H9 (cell line): ENCODE measurements at regions not wholly inside any gene's neighbourhood (a gene's known extent, or its start where the extent isn't known, plus 50 kb on each side); places are given as distances from the start of the nearest gene placed in this dataset.

Experiments
- DNase-seq: peaks from one replicate; pipeline ENCODE4 v3.0.0-alpha.2; 2017
- H2AFZ ChIP-seq: one replicate; pipeline ENCODE4 v1.6.1; 2013; ENCODE audit warnings: mild to moderate bottlenecking, low read length, control low read depth, moderate library complexity
- H2AK5ac ChIP-seq: 2 replicates; pipeline ENCODE4 v1.6.1; 2013; ENCODE audit warnings: low read length, control low read depth, mixed read lengths; ENCODE audit not compliant: insufficient read length
- H2BK120ac ChIP-seq: one replicate; pipeline ENCODE4 v1.6.1; 2013; ENCODE audit warnings: low read depth, mild to moderate bottlenecking, low read length, control low read depth, inconsistent platforms; ENCODE audit not compliant: poor library complexity, severe bottlenecking
- H2BK12ac ChIP-seq: 2 replicates; pipeline ENCODE4 v1.6.1; 2013; ENCODE audit warnings: low read length, control low read depth, mixed read lengths, low read depth; ENCODE audit not compliant: insufficient read length
- H2BK15ac ChIP-seq: 2 replicates; pipeline ENCODE4 v1.6.1; 2013; ENCODE audit warnings: low read depth, low read length, control low read depth
- H2BK20ac ChIP-seq: one replicate; pipeline ENCODE4 v1.6.1; 2013; ENCODE audit warnings: low read depth, mild to moderate bottlenecking, low read length, control low read depth, inconsistent platforms; ENCODE audit not compliant: poor library complexity, severe bottlenecking
- H2BK5ac ChIP-seq: 2 replicates; pipeline ENCODE4 v1.6.1; 2013; ENCODE audit warnings: low read length, control low read depth, mixed read lengths; ENCODE audit not compliant: insufficient read length
- H3K14ac ChIP-seq: 2 replicates; pipeline ENCODE4 v1.6.1; 2013; ENCODE audit warnings: low read length, control low read depth; ENCODE audit not compliant: insufficient read depth
- H3K18ac ChIP-seq: 2 replicates; pipeline ENCODE4 v1.6.1; 2013; ENCODE audit warnings: low read depth, mild to moderate bottlenecking, mixed read lengths, low read length, control low read depth; ENCODE audit not compliant: insufficient read length
- H3K23ac ChIP-seq: 2 replicates; pipeline ENCODE4 v1.6.1; 2013; ENCODE audit warnings: low read length, control low read depth, mixed read lengths, low read depth; ENCODE audit not compliant: insufficient read length
- H3K23me2 ChIP-seq: 2 replicates; pipeline ENCODE4 v1.6.1; 2013; ENCODE audit warnings: low read depth, mild to moderate bottlenecking, mixed read lengths, low read length, control low read depth; ENCODE audit not compliant: insufficient read length, poor library complexity, severe bottlenecking
- H3K27ac ChIP-seq: 2 replicates; pipeline ENCODE4 v1.5.1; 2013; ENCODE audit warnings: low read length, control low read depth, mixed read lengths, low read depth; ENCODE audit not compliant: insufficient read length
- H3K27me3 ChIP-seq: 2 replicates; pipeline ENCODE4 v1.6.1; 2013; ENCODE audit warnings: low read length, control low read depth, inconsistent platforms; ENCODE audit not compliant: insufficient read depth
- H3K4ac ChIP-seq: 2 replicates; pipeline ENCODE4 v1.6.1; 2013; ENCODE audit warnings: low read depth, mild to moderate bottlenecking, control low read depth, inconsistent platforms, low read length, moderate library complexity
- H3K4me1 ChIP-seq: 2 replicates; pipeline ENCODE4 v1.6.1; 2013; ENCODE audit warnings: low read length, control low read depth, inconsistent platforms; ENCODE audit not compliant: insufficient read depth
- H3K4me2 ChIP-seq: 2 replicates; pipeline ENCODE4 v1.6.1; 2013; ENCODE audit warnings: low read length, control low read depth, mixed read lengths; ENCODE audit not compliant: insufficient read length, insufficient read depth
- H3K56ac ChIP-seq: 2 replicates; pipeline ENCODE4 v1.6.1; 2013; ENCODE audit warnings: low read depth, mild to moderate bottlenecking, mixed read lengths, low read length, control low read depth; ENCODE audit not compliant: insufficient read length
- H3K79me1 ChIP-seq: 2 replicates; pipeline ENCODE4 v1.6.1; 2013; ENCODE audit warnings: low read depth, mild to moderate bottlenecking, moderate library complexity, low read length, control low read depth, inconsistent platforms; ENCODE audit not compliant: insufficient read depth, poor library complexity, severe bottlenecking
- H3K79me2 ChIP-seq: 2 replicates; pipeline ENCODE4 v1.6.1; 2013; ENCODE audit warnings: low read length, control low read depth, inconsistent platforms; ENCODE audit not compliant: insufficient read depth
- H3K9ac ChIP-seq: 2 replicates; pipeline ENCODE4 v1.6.1; 2013; ENCODE audit warnings: low read length, control low read depth, mixed read lengths; ENCODE audit not compliant: insufficient read length; ENCODE audit errors: extremely low read depth
- H3K9me3 ChIP-seq: one replicate; pipeline ENCODE4 v1.6.1; 2013; ENCODE audit warnings: low read depth, low read length, inconsistent platforms; ENCODE audit not compliant: control insufficient read depth
- H3T11ph ChIP-seq: one replicate; pipeline ENCODE4 v1.6.1; 2013; ENCODE audit warnings: mild to moderate bottlenecking, low read length, control low read depth, inconsistent platforms
- H4K20me1 ChIP-seq: one replicate; pipeline ENCODE4 v1.6.1; 2013; ENCODE audit not compliant: control insufficient read depth, insufficient read length, insufficient read depth
- H4K5ac ChIP-seq: 2 replicates; pipeline ENCODE4 v1.6.1; 2013; ENCODE audit warnings: low read depth, mild to moderate bottlenecking, mixed read lengths, low read length, control low read depth; ENCODE audit not compliant: insufficient read length
- H4K8ac ChIP-seq: replicated peaks from 2 replicates; pipeline ENCODE4 v1.6.1; 2013; ENCODE audit warnings: low read length, control low read depth, mixed read lengths, low read depth; ENCODE audit not compliant: insufficient read length
- H4K91ac ChIP-seq: 2 replicates; pipeline ENCODE4 v1.6.1; 2013; ENCODE audit warnings: low read depth, mild to moderate bottlenecking, moderate library complexity, mixed read lengths, low read length, control low read depth; ENCODE audit not compliant: insufficient read length
- H3K27ac Mint-ChIP-seq, 3 experiments: 2 replicates in 2 of 3; 3 replicates in 1 of 3; pipeline ENCODE4 v1.8.0; 2020 to 2021; ENCODE audit warnings: mixed read lengths in 3 of 3, mild to moderate bottlenecking in 1 of 3, moderate library complexity in 1 of 3
- H3K27me3 Mint-ChIP-seq: 2 replicates; pipeline ENCODE4 v1.8.0; 2021; ENCODE audit warnings: low read depth, mild to moderate bottlenecking, moderate library complexity, mixed read lengths
- H3K36me3 Mint-ChIP-seq, 3 experiments: 2 replicates in 2 of 3; 3 replicates in 1 of 3; pipeline ENCODE4 v1.8.0; 2020 to 2021; ENCODE audit warnings: low read depth in 3 of 3, mixed read lengths in 3 of 3; ENCODE audit not compliant: insufficient read depth in 1 of 3
- H3K4me1 Mint-ChIP-seq, 2 experiments: 2 replicates each; pipeline ENCODE4 v1.8.0; 2020; ENCODE audit warnings: mixed read lengths in 2 of 2
- H3K4me3 Mint-ChIP-seq, 2 experiments: 2 replicates in 1 of 2; 3 replicates in 1 of 2; pipeline ENCODE4 v1.8.0; 2020 to 2021; ENCODE audit warnings: mild to moderate bottlenecking in 2 of 2, mixed read lengths in 2 of 2, moderate library complexity in 1 of 2
- H3K9me3 Mint-ChIP-seq, 2 experiments: 2 replicates in 1 of 2; 3 replicates in 1 of 2; pipeline ENCODE4 v1.8.0; 2020; ENCODE audit warnings: mild to moderate bottlenecking in 2 of 2, mixed read lengths in 2 of 2, moderate library complexity in 1 of 2
- CTCF ChIP-seq: fragments of 200-600 bp; sonication (generic); conservative IDR thresholded peaks from 3 replicates; pipeline ENCODE4 v1.8.0; 2021; ENCODE audit warnings: antibody characterized with exemption, mild to moderate bottlenecking
- WGBS: extraction: QIAGEN DNeasy Blood & Tissue Kit; methylation state at CpG from one replicate; pipeline ENCODE4 v1.1.7; 2013; ENCODE audit warnings: missing lambda C conversion rate, low lambda C conversion rate, mixed read lengths; ENCODE audit not compliant: insufficient read length; ENCODE audit errors: extremely low coverage; 5-methylcytosine and 5-hydroxymethylcytosine counted together

- Histone ChIP-seq H3K27ac (no peak overlapping the region), H2BK120ac (no peak overlapping the region), H3K14ac (no peak overlapping the region), H3K23me2 (no peaks in the 10 kb centered on the region), H4K5ac (no peak overlapping the region), H2AFZ (no peak overlapping the region), H3K79me2 (no peaks in the 10 kb centered on the region), H3K27me3 (no peaks in the 10 kb centered on the region), H2BK20ac (no peak overlapping the region), H4K8ac (no peak overlapping the region), H3K18ac (no peak overlapping the region), H3K23ac (no peak overlapping the region), H3K9me3 (no peaks in the 10 kb centered on the region), H3K4ac (no peak overlapping the region), H4K20me1 (no peaks in the 10 kb centered on the region), H2AK5ac (no peak overlapping the region), H4K91ac (no peak overlapping the region), H2BK5ac (no peak overlapping the region), H3K56ac (no peak overlapping the region), H2BK15ac (no peak overlapping the region), H3K79me1 (no peaks in the 10 kb centered on the region), H2BK12ac (no peak overlapping the region), H3K9ac (no peak overlapping the region), H3K4me2 (no peak overlapping the region), H3K4me1 (no peaks in the 10 kb centered on the region; the same call in 1 of the 2 replicates), H3T11ph (no peak overlapping the region)
- Mint-ChIP-seq H3K27ac (no peak overlapping the region), H3K4me3 (no peak overlapping the region), H3K27me3 (peaks cover 2% of the 10 kb centered on the region; the same call in 1 of the 2 replicates), H3K9me3 (no peaks in the 10 kb centered on the region), H3K36me3 (no peaks in the 10 kb centered on the region), H3K4me1 (peaks cover 2 to 5% of the 10 kb centered on the region in 2 experiments)
- DNase-seq, result no peak
- WGBS, result no CpG with 5 or more reads among the region's 2 CpGs
- TF ChIP-seq CTCF, result no peak
Observed at GRCh38 chr7:26495569-26495968, 203.9 kb downstream of the SNX10 start.
